ENCODE measurements at regions not wholly inside any gene's neighbourhood (a gene's known extent, or its start where the extent isn't known, plus 50 kb on each side); places are given as distances from the start of the nearest gene placed in this dataset.

DNA sequence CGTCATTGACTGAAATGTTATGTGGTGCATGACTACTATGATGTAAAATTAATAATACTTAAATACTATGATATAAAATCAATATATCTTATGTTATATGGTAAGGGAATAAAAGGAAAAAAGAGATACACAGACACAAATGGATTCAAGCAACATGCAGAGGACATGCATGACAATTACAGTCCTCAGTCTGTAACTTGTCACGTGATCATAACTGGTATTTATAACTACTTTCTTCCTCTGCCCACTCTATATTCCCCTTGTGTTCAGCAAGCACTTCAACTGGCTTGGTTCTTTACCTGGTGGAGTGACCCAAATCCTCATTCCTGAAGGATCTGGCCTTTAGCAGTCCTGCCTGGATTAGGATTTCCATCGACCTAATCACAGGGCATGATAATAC lies 104.4 kb upstream of the FAM180A start:
- TF ChIP-seq CTCF (IDR thresholded peaks at IDR 0.05) (no peak), EZH2phosphoT487 (IDR thresholded peaks at IDR 0.05) (no peak)
